IMR-90 (cell line): ENCODE measurements at regions not wholly inside any gene's neighbourhood (a gene's known extent, or its start where the extent isn't known, plus 50 kb on each side); places are given as distances from the start of the nearest gene placed in this dataset.
"Not testable (repeated sequence)": the region's sequence is repeated elsewhere in the genome, so short reads cannot be mapped to it uniquely, and the experiment has no call there.

Experiments used
- ATAC-seq: fragments of 200-7000 bp; cut with Tn5 transposase; 2 replicates; pipeline ENCODE4 v1.9.1; 2020; ENCODE audit warnings: low read depth, mild to moderate bottlenecking, moderate library complexity
- BruUV-seq: library from RNA; stranded (reverse); fragments of 400-500 nt; replicated peaks from 2 replicates; lab custom pipeline; 2021; lab: Mats Ljungman, UMichigan
- CTCF ChIA-PET: fragments of 300-600 bp; formaldehyde crosslinking; extraction: SDS; loops from one replicate; lab custom pipeline; 2021; ENCODE audit warnings: antibody characterized with exemption; lab: Yijun Ruan, JAX
- POLR2A ChIA-PET: fragments of 300-600 bp; sonication (Branson Sonifier 250); formaldehyde crosslinking; loops from one replicate; lab custom pipeline; 2022; ENCODE audit warnings: antibody characterized with exemption; ENCODE audit not compliant: unreplicated experiment; lab: Charles Lee
- DNase-seq: peaks from one replicate; pipeline ENCODE4 v3.0.0; 2013
- H2AFZ ChIP-seq: replicated peaks from 2 replicates; pipeline ENCODE3; 2013; ENCODE audit warnings: low read length, mild to moderate bottlenecking; ENCODE audit not compliant: poor library complexity
- H2AK5ac ChIP-seq: 2 replicates; pipeline ENCODE4 v1.6.1; 2013; ENCODE audit warnings: low read depth, low read length, inconsistent platforms
- H2AK9ac ChIP-seq: replicated peaks from 2 replicates; pipeline ENCODE3; 2013; ENCODE audit warnings: mild to moderate bottlenecking, low read depth, low read length, moderate library complexity; ENCODE audit not compliant: poor library complexity
- H2BK120ac ChIP-seq: 2 replicates; pipeline ENCODE4 v1.6.1; 2013; ENCODE audit warnings: low read depth, low read length, inconsistent platforms
- H2BK15ac ChIP-seq: 3 replicates; pipeline ENCODE4 v1.6.1; 2013; ENCODE audit warnings: low read depth, low read length, inconsistent platforms
- H2BK20ac ChIP-seq: 2 replicates; pipeline ENCODE4 v1.6.1; 2013; ENCODE audit warnings: low read depth, mild to moderate bottlenecking, inconsistent platforms, low read length, moderate library complexity
- H2BK5ac ChIP-seq: 2 replicates; pipeline ENCODE4 v1.6.1; 2013; ENCODE audit warnings: mild to moderate bottlenecking, low read depth, low read length, inconsistent platforms; ENCODE audit not compliant: poor library complexity, severe bottlenecking
- H3K14ac ChIP-seq: replicated peaks from 2 replicates; pipeline ENCODE4 v1.6.1; 2013; ENCODE audit warnings: low read depth, low read length, inconsistent platforms
- H3K18ac ChIP-seq: 2 replicates; pipeline ENCODE4 v1.6.1; 2013; ENCODE audit warnings: low read depth, low read length, control low read depth
- H3K23ac ChIP-seq: 2 replicates; pipeline ENCODE4 v1.6.1; 2013; ENCODE audit warnings: low read depth, low read length, inconsistent platforms
- H3K27ac ChIP-seq: 2 replicates; pipeline ENCODE4 v1.5.1; 2013; ENCODE audit warnings: mild to moderate bottlenecking, control low read depth, low read length; ENCODE audit not compliant: insufficient read depth
- H3K27me3 ChIP-seq: 2 replicates; pipeline ENCODE4 v1.6.1; 2013; ENCODE audit warnings: low read length; ENCODE audit not compliant: control insufficient read depth, insufficient read depth
- H3K36me3 ChIP-seq: 2 replicates; pipeline ENCODE4 v1.6.1; 2013; ENCODE audit warnings: low read length, mixed read lengths; ENCODE audit not compliant: control insufficient read depth, insufficient read depth
- H3K4ac ChIP-seq: 2 replicates; pipeline ENCODE4 v1.6.1; 2013; ENCODE audit warnings: low read depth, low read length, inconsistent platforms
- H3K4me1 ChIP-seq: 2 replicates; pipeline ENCODE4 v1.6.1; 2013; ENCODE audit warnings: low read length, mixed read lengths; ENCODE audit not compliant: control insufficient read depth, insufficient read depth
- H3K4me2 ChIP-seq: 2 replicates; pipeline ENCODE4 v1.6.1; 2013; ENCODE audit warnings: low read depth, mild to moderate bottlenecking, control low read depth, low read length, moderate library complexity
- H3K4me3 ChIP-seq: 2 replicates; pipeline ENCODE4 v1.5.1; 2013; ENCODE audit warnings: low read depth, mild to moderate bottlenecking, control low read depth, low read length, moderate library complexity; ENCODE audit not compliant: insufficient read depth
- H3K56ac ChIP-seq: 2 replicates; pipeline ENCODE4 v1.6.1; 2013; ENCODE audit warnings: low read length, inconsistent platforms; ENCODE audit not compliant: insufficient read depth; ENCODE audit errors: extremely low read depth
- H3K79me1 ChIP-seq, 2 experiments: 2 replicates each; pipeline ENCODE4 v1.6.1; 2013; ENCODE audit warnings: low read length in 2 of 2, inconsistent platforms in 1 of 2, low read depth in 1 of 2
- H3K9ac ChIP-seq: 2 replicates; pipeline ENCODE4 v1.6.1; 2013; ENCODE audit warnings: low read depth, low read length, control low read depth
- H3K9me1 ChIP-seq: 2 replicates; pipeline ENCODE4 v1.6.1; 2013; ENCODE audit warnings: low read length, inconsistent platforms; ENCODE audit not compliant: insufficient read depth
- H3K9me3 ChIP-seq: 2 replicates; pipeline ENCODE4 v1.6.1; 2013; ENCODE audit warnings: low read length; ENCODE audit not compliant: control insufficient read depth, insufficient read depth
- H4K20me1 ChIP-seq: 2 replicates; pipeline ENCODE4 v1.6.1; 2013; ENCODE audit warnings: low read length, inconsistent platforms; ENCODE audit not compliant: insufficient read depth
- H4K5ac ChIP-seq: 2 replicates; pipeline ENCODE4 v1.6.1; 2013; ENCODE audit warnings: mild to moderate bottlenecking, low read depth, low read length, control low read depth
- H4K8ac ChIP-seq, 2 experiments: 2 replicates each; pipeline ENCODE4 v1.6.1; 2013; ENCODE audit warnings: low read depth in 2 of 2, low read length in 2 of 2, control low read depth in 1 of 2, inconsistent platforms in 1 of 2
- H4K91ac ChIP-seq: 2 replicates; pipeline ENCODE4 v1.6.1; 2013; ENCODE audit warnings: low read depth, low read length, inconsistent platforms; ENCODE audit not compliant: insufficient read depth
- WGBS, 2 experiments: methylation state at CpG; one replicate each; pipeline versions ENCODE4 v1.1.5 to v1.1.7; 2013; ENCODE audit warnings: missing lambda C conversion rate in 2 of 2; ENCODE audit not compliant: insufficient read length in 1 of 2; ENCODE audit errors: extremely low coverage in 2 of 2; 5-methylcytosine and 5-hydroxymethylcytosine counted together
- dilution Hi-C: fragments of 300-500 bp; cut with HindIII; formaldehyde crosslinking; loops from one replicate; pipeline ENCODE4 v1.14.3; 2018; ENCODE audit warnings: low sequenced_read_pairs; ENCODE audit not compliant: unreplicated experiment
- in situ Hi-C: fragments of 300-500 bp; cut with MboI; formaldehyde crosslinking; loops from 3 replicates; pipeline ENCODE4 v1.14.3; 2019; ENCODE audit warnings: low sequenced_read_pairs, inconsistent platforms, mixed read lengths
- intact Hi-C: fragments of 100-400 bp; cut with micrococcal nuclease; formaldehyde crosslinking; loops from 2 replicates; pipeline ENCODE4 v1.10.0; 2022

GRCh38 chr7:4507886-4508285, 174.2 kb upstream of the FOXK1 start:
- H3K79me1 ChIP-seq, H2AFZ ChIP-seq, H2AK5ac ChIP-seq, H3K4me1 ChIP-seq, H3K4me3 ChIP-seq, H2BK15ac ChIP-seq, H2BK20ac ChIP-seq, H4K20me1 ChIP-seq, POLR2A ChIA-PET, H2BK5ac ChIP-seq, H3K4ac ChIP-seq, H3K36me3 ChIP-seq, H3K56ac ChIP-seq, H3K9ac ChIP-seq, ATAC-seq, H3K18ac ChIP-seq, in situ Hi-C loops, H3K23ac ChIP-seq, H3K9me1 ChIP-seq, H4K5ac ChIP-seq, intact Hi-C loops, CTCF ChIA-PET, H2AK9ac ChIP-seq, H3K4me2 ChIP-seq, BruUV-seq, H3K14ac ChIP-seq, H4K91ac ChIP-seq, H3K27me3 ChIP-seq, H2BK120ac ChIP-seq, H3K27ac ChIP-seq, dilution Hi-C loops, H4K8ac ChIP-seq, DNase-seq: not testable (repeated sequence)
- peaks cover 12% of the 10 kb centered on the region for H3K9me3 ChIP-seq
- no CpG with 5 or more reads among the region's 7 CpGs for WGBS, 2 experiments
